Activated naive CD8-positive, alpha-beta T cell treated with anti-CD3 and anti-CD28 coated beads, Interleukin-2, amount 50 U/mL, for 24 hours (primary cell): ENCODE measurements at regions not wholly inside any gene's neighbourhood (a gene's known extent, or its start where the extent isn't known, plus 50 kb on each side); places are given as distances from the start of the nearest gene placed in this dataset.

Experiments used
- ATAC-seq: fragments of 150-1000 bp; cut with Tn5 transposase; one replicate; pipeline ENCODE4 v1.10.0; 2021
- DNase-seq: peaks from one replicate; pipeline ENCODE4 v3.0.0; 2021
- H3K27ac Mint-ChIP-seq: one replicate; pipeline ENCODE4 v1.8.0; 2021; ENCODE audit warnings: mild to moderate bottlenecking, mixed read lengths
- H3K27me3 Mint-ChIP-seq: one replicate; pipeline ENCODE4 v1.8.0; 2021; ENCODE audit warnings: mixed read lengths
- H3K36me3 Mint-ChIP-seq: one replicate; pipeline ENCODE4 v1.8.0; 2021; ENCODE audit warnings: low read depth, mixed read lengths
- H3K4me1 Mint-ChIP-seq: one replicate; pipeline ENCODE4 v1.8.0; 2021; ENCODE audit warnings: mixed read lengths
- H3K4me3 Mint-ChIP-seq: one replicate; pipeline ENCODE4 v1.8.0; 2021; ENCODE audit warnings: mild to moderate bottlenecking, moderate library complexity, mixed read lengths
- H3K9me3 Mint-ChIP-seq: one replicate; pipeline ENCODE4 v1.8.0; 2021; ENCODE audit warnings: mixed read lengths

DNA sequence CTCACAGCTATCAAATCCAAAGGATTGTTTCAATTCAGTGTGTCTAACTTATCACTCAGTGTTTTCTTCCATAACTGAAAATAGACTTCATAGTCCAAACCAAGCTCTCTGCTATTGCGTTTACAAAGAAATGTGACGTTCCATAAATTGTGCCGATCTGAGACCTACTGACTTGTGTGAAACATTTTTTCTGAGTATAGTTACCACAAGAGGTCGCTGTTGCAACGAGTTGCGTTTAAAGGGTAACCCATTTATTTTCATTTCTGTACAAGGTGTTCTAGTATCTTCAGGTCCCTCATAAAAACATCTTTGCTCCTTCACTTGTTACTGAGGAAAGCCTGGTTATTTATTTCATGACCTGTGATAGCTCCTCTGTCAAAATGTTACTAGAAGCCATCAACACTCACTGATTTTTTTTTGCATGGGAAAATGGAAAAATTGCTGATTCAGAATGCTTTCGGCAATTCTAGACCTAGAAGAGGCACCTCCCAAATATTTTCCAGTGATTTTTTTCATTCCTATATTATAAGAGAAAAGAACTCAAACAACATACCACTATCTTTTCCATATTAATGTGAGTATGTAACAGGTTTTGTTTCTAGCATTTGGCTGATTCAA lies 60.9 kb upstream of the OR4E1 start:
- no peaks in the 10 kb centered on the region for H3K9me3 Mint-ChIP-seq
- ATAC-seq (peak; percentile 16), DNase-seq (peak; percentile 28)
- peaks cover 1% of the 10 kb centered on the region for H3K36me3 Mint-ChIP-seq
- H3K27me3 Mint-ChIP-seq = peaks cover 30% of the 10 kb centered on the region
- H3K27ac Mint-ChIP-seq = peak overlapping the region; percentile 18
- peak overlapping the region; percentile 64 for H3K4me3 Mint-ChIP-seq
- peaks cover 12% of the 10 kb centered on the region for H3K4me1 Mint-ChIP-seq

DNA sequence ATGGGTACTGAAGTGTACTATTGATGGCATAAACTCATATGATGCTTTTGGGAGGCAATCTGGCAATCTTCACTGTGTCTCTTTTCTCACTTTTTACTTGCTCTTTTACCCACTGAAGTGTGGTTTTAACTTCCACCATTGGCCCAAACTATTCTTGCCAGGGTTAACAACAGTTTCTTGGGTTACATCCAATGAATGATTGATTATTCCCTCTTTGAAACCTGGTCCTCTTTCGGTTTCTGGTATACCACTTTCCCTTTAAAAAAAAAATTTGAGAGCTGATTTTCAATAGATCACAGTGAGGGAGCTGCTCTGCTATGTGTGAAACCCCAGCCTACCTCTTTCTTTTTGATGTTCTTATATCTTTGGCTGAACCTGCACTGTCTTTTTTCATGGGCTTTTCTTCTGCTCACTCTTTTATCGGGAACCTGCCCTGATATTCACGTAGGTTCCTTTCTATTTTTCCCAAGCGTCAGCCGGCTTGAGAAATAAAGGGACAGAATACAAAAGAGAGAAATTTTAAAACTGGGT lies 56.1 kb upstream of the OR4E1 start:
- DNase-seq (no peak), ATAC-seq (no peak)
- peaks cover 1% of the 10 kb centered on the region for H3K36me3 Mint-ChIP-seq
- peak overlapping the region; percentile 21 for H3K4me3 Mint-ChIP-seq
- no peaks in the 10 kb centered on the region for H3K9me3 Mint-ChIP-seq
- H3K4me1 Mint-ChIP-seq = peaks cover 12% of the 10 kb centered on the region
- H3K27ac Mint-ChIP-seq = peak overlapping the region; percentile 16
- peaks cover 24% of the 10 kb centered on the region for H3K27me3 Mint-ChIP-seq

DNA sequence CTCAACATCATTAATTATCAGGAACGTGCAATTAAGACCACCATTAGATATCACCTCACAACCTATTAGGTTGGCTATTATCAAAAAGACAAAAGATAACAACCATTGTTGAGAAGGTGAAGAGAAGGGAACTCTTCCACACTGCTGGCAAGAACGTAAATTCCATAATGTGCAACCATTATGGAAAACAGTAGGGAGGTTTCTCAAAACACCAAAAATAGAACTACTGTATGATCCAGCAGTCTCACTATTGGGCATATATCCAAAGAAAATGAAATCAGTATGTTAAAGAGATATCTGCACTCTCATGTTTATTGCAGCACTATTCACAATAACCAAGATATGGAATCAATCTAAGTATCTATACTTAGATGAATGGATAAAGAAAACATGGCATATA lies 51.6 kb upstream of the OR4E1 start:
- no peaks in the 10 kb centered on the region for H3K36me3 Mint-ChIP-seq

DNA sequence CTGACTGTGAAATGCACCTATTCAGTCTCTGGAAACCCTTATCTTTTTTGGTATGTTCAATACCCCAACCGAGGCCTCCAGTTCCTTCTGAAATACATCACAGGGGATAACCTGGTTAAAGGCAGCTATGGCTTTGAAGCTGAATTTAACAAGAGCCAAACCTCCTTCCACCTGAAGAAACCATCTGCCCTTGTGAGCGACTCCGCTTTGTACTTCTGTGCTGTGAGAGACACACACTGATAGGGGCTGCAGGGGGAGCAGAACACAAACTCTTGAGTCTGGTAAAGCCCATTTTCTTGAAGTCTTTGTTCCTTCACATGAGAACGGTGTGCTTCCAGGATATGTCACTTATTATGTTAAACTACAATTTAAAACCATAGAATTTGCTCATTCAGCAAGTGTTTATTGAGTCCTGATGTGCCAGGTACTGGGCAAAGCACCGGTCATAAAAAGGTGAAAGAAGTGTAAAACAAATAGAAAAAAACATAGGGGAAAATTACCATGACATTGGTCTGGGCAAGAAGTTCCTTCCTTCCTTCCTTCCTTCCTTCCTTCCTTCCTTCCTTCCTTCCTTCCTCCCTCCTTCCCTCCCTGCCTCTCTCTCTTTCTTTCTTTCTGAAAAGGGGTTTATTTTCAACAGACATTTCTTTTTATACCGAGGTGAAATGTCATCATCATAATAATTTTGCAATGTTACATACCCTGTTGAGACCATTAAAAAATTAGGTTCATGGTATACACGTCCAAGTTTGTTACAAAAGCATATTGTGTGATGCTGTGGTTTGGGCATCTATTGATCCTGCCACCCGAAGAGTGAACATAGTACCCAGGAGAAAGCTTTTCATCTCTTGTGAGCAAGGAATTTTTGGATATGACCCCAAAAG lies 50.7 kb upstream of the OR4E1 start:
- Mint-ChIP-seq H3K4me3 (peak overlapping the region; percentile 81), H3K9me3 (no peaks in the 10 kb centered on the region), H3K4me1 (no peaks in the 10 kb centered on the region), H3K27me3 (peaks cover 24% of the 10 kb centered on the region), H3K27ac (peak overlapping the region; percentile 68), H3K36me3 (no peaks in the 10 kb centered on the region)
- no peak for ATAC-seq
- no peak for DNase-seq

More for the DNA sequence above, 51.6 kb upstream of the OR4E1 start:
- no peak for ATAC-seq
- Mint-ChIP-seq H3K9me3 (no peaks in the 10 kb centered on the region), H3K4me1 (peaks cover 3% of the 10 kb centered on the region), H3K27ac (peak overlapping the region; percentile 29), H3K4me3 (peak overlapping the region; percentile 81), H3K27me3 (peaks cover 21% of the 10 kb centered on the region)
- no peak for DNase-seq

DNA sequence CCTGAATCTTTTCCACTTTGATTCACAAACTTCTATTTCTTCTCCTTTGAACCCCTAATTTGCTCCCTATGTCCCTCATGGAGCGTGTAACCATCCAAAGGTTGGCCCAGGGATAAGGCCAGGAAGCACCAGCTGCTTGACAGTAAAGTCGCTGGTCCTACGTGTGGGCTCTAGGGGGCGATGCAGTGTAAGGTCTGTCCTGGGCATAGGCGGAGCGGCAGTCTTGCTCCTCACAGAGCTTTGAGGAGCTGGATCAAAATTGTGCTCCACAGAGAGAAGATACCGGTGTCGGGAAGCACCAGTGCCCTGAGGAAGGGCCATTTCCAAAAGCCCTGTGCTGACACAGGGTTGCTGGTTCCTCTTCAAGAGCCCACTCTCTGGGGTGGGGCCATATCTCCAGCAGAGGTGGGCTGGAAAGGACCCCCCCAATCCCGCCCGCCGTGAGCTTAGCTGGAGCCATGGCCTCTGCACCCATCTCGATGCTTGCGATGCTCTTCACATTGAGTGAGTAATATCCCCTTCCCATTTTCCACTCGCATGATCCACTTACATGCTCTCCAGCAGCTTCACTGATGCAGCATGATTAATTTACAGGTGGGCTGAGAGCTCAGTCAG lies 49.9 kb upstream of the OR4E1 start:
- Mint-ChIP-seq H3K4me1 (no peaks in the 10 kb centered on the region), H3K27ac (peak overlapping the region; percentile 57), H3K4me3 (peak overlapping the region; percentile 81), H3K27me3 (peaks cover 29% of the 10 kb centered on the region), H3K36me3 (no peaks in the 10 kb centered on the region), H3K9me3 (no peaks in the 10 kb centered on the region)
- ATAC-seq (peak; percentile 83), DNase-seq (peak; percentile 27)
